NB4 (cell line): ENCODE measurements at regions not wholly inside any gene's neighbourhood (a gene's known extent, or its start where the extent isn't known, plus 50 kb on each side); places are given as distances from the start of the nearest gene placed in this dataset.

ENCODE experiments used
- DNase-seq: peaks from one replicate; pipeline ENCODE4 v3.0.0; 2010; ENCODE audit warnings: low read depth
- H3K4me3 ChIP-seq: one replicate; pipeline ENCODE4 v1.5.1; 2011; ENCODE audit warnings: mild to moderate bottlenecking, low read depth, low read length, moderate library complexity
- CTCF ChIP-seq: IDR thresholded peaks from one replicate; pipeline ENCODE4 v1.5.1; 2012; ENCODE audit warnings: low read depth, low read length
- MAX ChIP-seq: IDR thresholded peaks from 2 replicates; pipeline ENCODE4 v1.6.1; 2011; ENCODE audit warnings: low read depth, low read length
- MYC ChIP-seq: IDR thresholded peaks from 2 replicates; pipeline ENCODE4 v1.6.1; 2011; ENCODE audit warnings: low read depth, low read length
- POLR2A ChIP-seq: IDR thresholded peaks from 2 replicates; pipeline ENCODE4 v1.6.1; 2011; ENCODE audit warnings: mild to moderate bottlenecking; ENCODE audit not compliant: insufficient read length; ENCODE audit errors: extremely low read depth

- no peak for DNase-seq
- TF ChIP-seq MYC (no peak), POLR2A (no peak), MAX (no peak), CTCF (no peak)
Observed at GRCh38 chr17:69914520-69914919, 160.5 kb upstream of the KCNJ16 start.

GRCh38 chr17:69916761-69917160 is 158.3 kb upstream of the KCNJ16 start:
- DNase-seq: no peak
- TF ChIP-seq MYC (no peak), CTCF (no peak), MAX (no peak), POLR2A (no peak)
- H3K4me3 ChIP-seq: no peak overlapping the region

More at GRCh38 chr17:69914520-69914919, 160.5 kb upstream of the KCNJ16 start:
- H3K4me3 ChIP-seq: no peak overlapping the region

GRCh38 chr17:69918164-69918563 is 156.9 kb upstream of the KCNJ16 start:
- H3K4me3 ChIP-seq: no peak overlapping the region
- no peak for TF ChIP-seq CTCF
- no peak for TF ChIP-seq POLR2A
- TF ChIP-seq MYC: no peak
- TF ChIP-seq MAX: no peak
- DNase-seq: no peak

GRCh38 chr17:69919789-69920188 is 155.2 kb upstream of the KCNJ16 start:
- TF ChIP-seq MYC: no peak
- no peak for TF ChIP-seq CTCF
- TF ChIP-seq POLR2A: no peak
- TF ChIP-seq MAX: no peak
- no peak overlapping the region for H3K4me3 ChIP-seq
- no peak for DNase-seq

GRCh38 chr17:69921046-69921445 is 154.0 kb upstream of the KCNJ16 start:
- no peak for TF ChIP-seq MAX
- no peak for TF ChIP-seq MYC
- H3K4me3 ChIP-seq: no peak overlapping the region
- no peak for DNase-seq

- TF ChIP-seq POLR2A (no peak), MYC (no peak), MAX (no peak), CTCF (no peak)
- DNase-seq: no peak
- H3K4me3 ChIP-seq: no peak overlapping the region
Observed at GRCh38 chr17:69928611-69929010, 146.4 kb upstream of the KCNJ16 start.
